Esophagus muscularis mucosa (tissue), 4 donors: ENCODE measurements at regions not wholly inside any gene's neighbourhood (a gene's known extent, or its start where the extent isn't known, plus 50 kb on each side); places are given as distances from the start of the nearest gene placed in this dataset.
A peak's percentile ranks its signal among the peaks of the same experiment; 100 is the strongest.
"Not testable (repeated sequence)": the region's sequence is repeated elsewhere in the genome, so short reads cannot be mapped to it uniquely, and the experiment has no call there.

ENCODE experiments used
- DNase-seq: peaks from one replicate; pipeline ENCODE4 v3.0.0-alpha.2; 2017; ENCODE audit errors: extremely low spot score
- H3K27ac ChIP-seq, 4 donors: fragments of 200-600 bp; sonication (generic); replicated peaks in 1 of 4; 1 replicate in 3 of 4; 2 replicates in 1 of 4; pipeline ENCODE4 v1.5.1; 2016 to 2019; ENCODE audit warnings: mild to moderate bottlenecking in 1 of 4
- H3K27me3 ChIP-seq, 4 donors: fragments of 200-600 bp; sonication (generic); one replicate each; pipeline versions ENCODE4 v1.5.1 to v1.6.0; 2016 to 2019
- H3K36me3 ChIP-seq, 4 donors: fragments of 200-600 bp; sonication (generic); one replicate each; pipeline ENCODE4 v1.5.1; 2016 to 2019
- H3K4me1 ChIP-seq, 4 donors: fragments of 200-600 bp; sonication (generic); one replicate each; pipeline ENCODE4 v1.5.1; 2016 to 2019
- H3K4me3 ChIP-seq, 4 donors: fragments of 200-600 bp; sonication (generic); 1 replicate in 2 of 4; 2 replicates in 2 of 4; pipeline ENCODE4 v1.5.1; 2016 to 2019; ENCODE audit warnings: mild to moderate bottlenecking in 4 of 4, moderate library complexity in 1 of 4
- H3K9me3 ChIP-seq, 4 donors: fragments of 200-600 bp; sonication (generic); 1 replicate in 3 of 4; 2 replicates in 1 of 4; pipeline ENCODE4 v1.5.1; 2016 to 2019
- EP300 ChIP-seq: sonication (generic); formaldehyde crosslinking; IDR thresholded peaks from one replicate; pipeline ENCODE4 v1.6.1; 2017; ENCODE audit warnings: antibody characterized with exemption
- POLR2A ChIP-seq: fragments of 450-650 bp; IDR thresholded peaks from one replicate; pipeline ENCODE4 v1.6.1; 2017; ENCODE audit warnings: antibody characterized with exemption, moderate library complexity, mild to moderate bottlenecking, low read depth
- POLR2AphosphoS5 ChIP-seq, 2 donors: sonication (generic); formaldehyde crosslinking; IDR thresholded peaks; one replicate each; pipeline ENCODE4 v1.6.1; 2017; ENCODE audit warnings: antibody characterized with exemption in 2 of 2
- WGBS: methylation state at CpG from one replicate; pipeline ENCODE4 v1.1.5; 2018; 5-methylcytosine and 5-hydroxymethylcytosine counted together
- intact Hi-C: fragments of 100-400 bp; cut with DNase I; formaldehyde crosslinking; loops from one replicate; pipeline ENCODE4 v1.15.1; 2023
- TF ChIP-seq, protein P1 (sequence below), 3 experiments: fragments of 200-600 bp in 2 of 3; fragments of 450-650 bp in 1 of 3; sonication (generic) in 2 of 3; IDR thresholded peaks; one replicate each; pipeline ENCODE4 v1.5.1; 2017 to 2019; ENCODE audit warnings: antibody characterized with exemption in 3 of 3, mild to moderate bottlenecking in 2 of 3, moderate library complexity in 1 of 3

DNA sequence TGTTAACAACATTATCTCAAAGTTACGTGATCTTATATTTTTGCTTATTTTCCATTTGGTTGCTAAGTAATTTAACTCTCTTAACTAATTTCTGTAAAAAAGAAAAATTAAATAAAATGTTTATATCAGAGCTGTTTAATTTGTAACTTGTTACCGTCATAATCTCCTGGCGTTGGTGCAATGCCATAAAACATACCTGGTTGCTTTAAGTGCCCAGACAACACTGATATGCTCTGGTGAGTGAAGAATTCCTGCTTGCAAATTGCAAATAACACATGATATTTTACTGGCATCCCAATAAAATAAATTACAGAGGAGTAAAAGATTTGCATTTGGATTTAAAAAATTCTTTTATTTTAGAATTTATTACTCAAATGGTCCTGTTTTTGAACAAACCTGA lies 640.1 kb upstream of the MIS18BP1 start:
- no peak for DNase-seq
- TF ChIP-seq POLR2A, result no peak
- TF ChIP-seq EP300, result no peak
- TF ChIP-seq, protein P1, sequence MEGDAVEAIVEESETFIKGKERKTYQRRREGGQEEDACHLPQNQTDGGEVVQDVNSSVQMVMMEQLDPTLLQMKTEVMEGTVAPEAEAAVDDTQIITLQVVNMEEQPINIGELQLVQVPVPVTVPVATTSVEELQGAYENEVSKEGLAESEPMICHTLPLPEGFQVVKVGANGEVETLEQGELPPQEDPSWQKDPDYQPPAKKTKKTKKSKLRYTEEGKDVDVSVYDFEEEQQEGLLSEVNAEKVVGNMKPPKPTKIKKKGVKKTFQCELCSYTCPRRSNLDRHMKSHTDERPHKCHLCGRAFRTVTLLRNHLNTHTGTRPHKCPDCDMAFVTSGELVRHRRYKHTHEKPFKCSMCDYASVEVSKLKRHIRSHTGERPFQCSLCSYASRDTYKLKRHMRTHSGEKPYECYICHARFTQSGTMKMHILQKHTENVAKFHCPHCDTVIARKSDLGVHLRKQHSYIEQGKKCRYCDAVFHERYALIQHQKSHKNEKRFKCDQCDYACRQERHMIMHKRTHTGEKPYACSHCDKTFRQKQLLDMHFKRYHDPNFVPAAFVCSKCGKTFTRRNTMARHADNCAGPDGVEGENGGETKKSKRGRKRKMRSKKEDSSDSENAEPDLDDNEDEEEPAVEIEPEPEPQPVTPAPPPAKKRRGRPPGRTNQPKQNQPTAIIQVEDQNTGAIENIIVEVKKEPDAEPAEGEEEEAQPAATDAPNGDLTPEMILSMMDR (IDR thresholded peaks at IDR 0.05), result no peak
- TF ChIP-seq POLR2AphosphoS5 (IDR thresholded peaks at IDR 0.05), result no peak
- Histone ChIP-seq H3K4me3 (no peak overlapping the region), H3K27ac (no peak overlapping the region), H3K36me3 (no peaks in the 10 kb centered on the region), H3K27me3 (no peaks in the 10 kb centered on the region), H3K9me3 (no peaks in the 10 kb centered on the region), H3K4me1 (peaks cover 0 to 25% (median 15%) of the 10 kb centered on the region in 4 donors)
- intact Hi-C loops, result no loop called here
- 49% methylated on average over 3 of the region's 3 CpGs for WGBS

DNA sequence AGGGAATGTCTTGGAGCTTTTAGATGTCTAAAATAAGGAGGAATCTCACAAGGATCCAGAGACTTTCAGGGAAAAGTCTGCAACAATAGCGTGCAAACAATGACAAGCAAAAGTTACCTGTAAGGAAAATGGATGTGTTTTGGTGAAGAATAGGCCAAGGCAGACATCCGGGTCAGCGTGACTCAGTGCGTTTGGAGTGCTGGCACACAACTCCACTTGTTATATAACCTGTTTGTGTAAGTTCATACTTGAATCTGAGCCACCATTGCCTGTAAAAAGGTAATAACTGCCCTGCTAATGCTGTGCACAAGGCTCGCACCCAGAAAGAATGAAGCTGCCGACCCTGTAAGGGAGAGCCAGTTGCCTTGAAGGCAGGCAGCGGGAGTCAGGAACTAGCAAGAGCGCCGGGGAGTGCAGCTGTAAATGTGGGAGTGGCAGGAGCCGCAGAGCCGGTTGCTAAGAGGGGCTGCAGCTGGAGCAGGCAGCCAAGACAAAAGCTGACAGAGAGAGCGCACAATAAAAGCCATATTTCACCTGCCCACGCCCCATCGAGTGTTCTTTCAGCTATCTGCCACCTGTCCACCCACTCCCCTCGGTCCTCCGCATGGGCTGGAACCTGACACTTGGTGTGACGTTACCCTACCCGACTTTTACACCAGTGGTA lies 638.5 kb upstream of the MIS18BP1 start:
- DNase-seq, result no peak
- TF ChIP-seq, protein P1 (IDR thresholded peaks at IDR 0.05), result no peak
- TF ChIP-seq POLR2A (no peak), POLR2AphosphoS5 (IDR thresholded peaks at IDR 0.05) (no peak), EP300 (no peak)
- Histone ChIP-seq H3K27ac (peak overlapping the region in 1 of 4 donors; percentile 27), H3K4me3 (peak overlapping the region in 1 of 4 donors; percentile 24), H3K9me3 (no peaks in the 10 kb centered on the region), H3K27me3 (no peaks in the 10 kb centered on the region), H3K4me1 (peaks cover 0 to 25% (median 15%) of the 10 kb centered on the region in 4 donors), H3K36me3 (no peaks in the 10 kb centered on the region)
- intact Hi-C loops, result no loop called here
- 46% methylated on average over 18 of the region's 18 CpGs for WGBS

DNA sequence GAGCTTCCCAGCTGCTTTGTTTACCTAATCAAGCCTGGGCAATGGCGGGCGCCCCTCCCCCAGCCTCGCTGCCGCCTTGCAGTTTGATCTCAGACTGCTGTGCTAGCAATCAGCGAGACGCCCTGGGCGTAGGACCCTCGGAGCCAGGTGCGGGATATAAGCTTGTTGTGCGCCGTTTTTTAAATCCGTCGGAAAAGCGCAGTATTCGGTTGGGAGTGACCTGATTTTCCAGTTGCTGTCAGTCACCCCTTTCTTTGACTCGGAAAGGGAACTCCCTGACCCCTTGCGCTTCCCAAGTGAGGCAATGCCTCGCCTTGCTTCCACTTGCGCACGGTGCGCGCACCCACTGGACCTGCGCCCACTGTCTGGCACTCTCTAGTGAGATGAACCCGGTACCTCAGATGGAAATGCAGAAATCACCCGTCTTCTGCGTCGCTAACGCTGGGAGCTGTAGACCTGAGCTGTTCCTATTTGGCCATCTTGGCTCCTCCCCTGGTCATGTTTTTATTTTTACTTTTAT lies 635.8 kb upstream of the MIS18BP1 start:
- not testable (repeated sequence) for H3K9me3 ChIP-seq

DNA sequence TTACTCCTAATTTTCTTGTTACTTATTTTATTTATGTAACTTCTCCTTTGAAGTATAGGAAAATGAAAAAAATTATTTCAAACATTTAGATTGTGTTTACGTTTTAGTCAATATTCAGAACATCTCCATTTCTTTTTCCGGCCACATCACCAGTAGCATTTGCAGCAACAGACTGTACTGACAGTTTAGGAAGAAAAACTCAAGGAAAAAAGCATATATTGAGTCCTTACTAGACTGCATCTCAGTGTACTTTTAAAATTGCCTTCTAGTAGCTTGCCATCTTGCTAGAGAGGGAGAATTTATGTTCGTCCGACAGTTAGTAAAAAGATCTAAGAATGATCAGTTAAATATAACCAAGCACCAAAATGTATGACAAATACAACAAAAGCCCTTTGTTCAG lies 625.0 kb upstream of the MIS18BP1 start:
- H3K4me3 ChIP-seq, result no peak overlapping the region
- no peaks in the 10 kb centered on the region for H3K27me3 ChIP-seq
- H3K27ac ChIP-seq, result no peak overlapping the region
- H3K9me3 ChIP-seq, result no peaks in the 10 kb centered on the region
- no peak for DNase-seq
- intact Hi-C loops, result no loop called here
- no peaks in the 10 kb centered on the region for H3K36me3 ChIP-seq
- 61% methylated on average over 4 of the region's 4 CpGs for WGBS
- H3K4me1 ChIP-seq, result no peaks in the 10 kb centered on the region
- TF ChIP-seq EP300 (no peak), POLR2AphosphoS5 (IDR thresholded peaks at IDR 0.05) (no peak), POLR2A (no peak)
- TF ChIP-seq, protein P1 (IDR thresholded peaks at IDR 0.05), result no peak

More for the DNA sequence above, 635.8 kb upstream of the MIS18BP1 start:
- H3K4me3 ChIP-seq, H3K27ac ChIP-seq, DNase-seq, H3K27me3 ChIP-seq, intact Hi-C loops, H3K36me3 ChIP-seq: not testable (repeated sequence)
- WGBS, result 89% methylated on average over 23 of the region's 28 CpGs
- H3K4me1 ChIP-seq, result peaks cover 0 to 25% (median 15%) of the 10 kb centered on the region in 4 donors

DNA sequence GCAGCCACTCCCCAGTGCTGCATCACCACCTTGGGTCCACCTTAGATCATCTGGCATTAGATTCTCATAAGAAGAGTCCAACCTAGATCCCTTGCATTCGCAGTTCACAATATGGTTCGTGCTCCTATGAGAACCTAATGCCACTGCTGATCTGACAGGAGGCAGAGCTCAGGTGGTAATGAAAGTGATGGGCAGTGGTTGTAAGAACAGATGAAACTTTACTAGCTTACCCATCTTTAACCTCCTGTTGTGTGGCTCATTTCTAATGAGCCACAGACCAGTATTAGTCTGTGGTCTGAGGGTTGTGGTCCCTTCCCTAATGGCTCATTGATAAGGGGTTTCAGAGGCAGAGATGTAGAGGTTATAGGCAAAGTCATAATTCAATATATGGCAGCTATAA lies 615.9 kb upstream of the MIS18BP1 start:
- no peaks in the 10 kb centered on the region for H3K4me1 ChIP-seq
- H3K9me3 ChIP-seq, result no peaks in the 10 kb centered on the region
- intact Hi-C loops, result no loop called here
- H3K36me3 ChIP-seq, result no peaks in the 10 kb centered on the region
- DNase-seq, result no peak
- 88% methylated on average over 2 of the region's 2 CpGs for WGBS
- H3K27me3 ChIP-seq, result no peaks in the 10 kb centered on the region
- no peak overlapping the region for H3K27ac ChIP-seq
- H3K4me3 ChIP-seq, result no peak overlapping the region
- TF ChIP-seq EP300, result no peak
- TF ChIP-seq, protein P1 (IDR thresholded peaks at IDR 0.05), result no peak
- no peak for TF ChIP-seq POLR2AphosphoS5 (IDR thresholded peaks at IDR 0.05)
- no peak for TF ChIP-seq POLR2A
